H1 (cell line): ENCODE measurements at regions not wholly inside any gene's neighbourhood (a gene's known extent, or its start where the extent isn't known, plus 50 kb on each side); places are given as distances from the start of the nearest gene placed in this dataset.

Experiments used
- CTCF ChIA-PET: fragments of 300-600 bp; sonication (Branson Sonifier 250); formaldehyde crosslinking; loops from one replicate; lab custom pipeline; 2021; ENCODE audit not compliant: partially characterized antibody; lab: Charles Lee
- POLR2A ChIA-PET: fragments of 300-600 bp; sonication (Branson Sonifier 250); formaldehyde crosslinking; loops from one replicate; lab custom pipeline; 2021; ENCODE audit warnings: inconsistent platforms; ENCODE audit not compliant: partially characterized antibody; lab: Charles Lee
- DNase-seq, 2 experiments: peaks; one replicate each; pipeline versions ENCODE4 v3.0.0 to v3.0.0-alpha.2; 2010 to 2022; ENCODE audit warnings: low spot score in 2 of 2, low read depth in 1 of 2, mixed read lengths in 1 of 2
- FAIRE-seq: peaks from 2 replicates; lab custom pipeline; 2011; peaks lifted over from hg19 to GRCh38; lab: Jason Lieb, UNC
- H2AFZ ChIP-seq: 2 replicates; pipeline ENCODE4 v1.8.1; 2012; ENCODE audit warnings: low read length, inconsistent platforms
- H2AK5ac ChIP-seq: 2 replicates; pipeline ENCODE4 v1.6.1; 2013; ENCODE audit warnings: low read depth, low read length
- H2BK120ac ChIP-seq: replicated peaks from 2 replicates; pipeline ENCODE3; 2013; ENCODE audit warnings: low read depth, low read length, inconsistent platforms
- H2BK12ac ChIP-seq: 2 replicates; pipeline ENCODE4 v1.6.1; 2013; ENCODE audit warnings: low read depth, low read length
- H2BK15ac ChIP-seq: 2 replicates; pipeline ENCODE4 v1.6.1; 2013; ENCODE audit warnings: low read length
- H2BK20ac ChIP-seq: 2 replicates; pipeline ENCODE4 v1.6.1; 2013; ENCODE audit warnings: low read length
- H2BK5ac ChIP-seq: 2 replicates; pipeline ENCODE4 v1.6.1; 2013; ENCODE audit warnings: low read depth, low read length
- H3K14ac ChIP-seq: 2 replicates; pipeline ENCODE4 v1.6.1; 2013; ENCODE audit warnings: inconsistent platforms; ENCODE audit not compliant: insufficient read length
- H3K18ac ChIP-seq: 2 replicates; pipeline ENCODE4 v1.6.1; 2013; ENCODE audit warnings: low read length; ENCODE audit errors: extremely low read depth
- H3K23ac ChIP-seq: 2 replicates; pipeline ENCODE4 v1.6.1; 2013; ENCODE audit warnings: inconsistent platforms; ENCODE audit not compliant: insufficient read length
- H3K23me2 ChIP-seq: 2 replicates; pipeline ENCODE4 v1.6.1; 2013; ENCODE audit warnings: low read depth, low read length
- H3K27ac ChIP-seq: 2 replicates; pipeline ENCODE4 v1.6.1; 2011; ENCODE audit warnings: low read depth, low read length, inconsistent platforms
- H3K27me3 ChIP-seq, 4 experiments: replicated peaks in 1 of 4; 1 replicate in 1 of 4; 2 replicates in 3 of 4; pipeline versions ENCODE4 v1.6.1 to v1.8.1; 2011 to 2013; ENCODE audit warnings: low read length in 3 of 4, mild to moderate bottlenecking in 3 of 4, inconsistent platforms in 2 of 4, mixed read lengths in 2 of 4, moderate library complexity in 1 of 4; ENCODE audit not compliant: control insufficient read depth in 3 of 4, insufficient read depth in 3 of 4; ENCODE audit errors: extremely low read depth in 1 of 4
- H3K36me3 ChIP-seq, 4 experiments: 2 replicates each; pipeline versions ENCODE4 v1.6.1 to v1.8.1; 2011 to 2013; ENCODE audit warnings: mild to moderate bottlenecking in 4 of 4, low read length in 3 of 4, moderate library complexity in 2 of 4, control low read depth in 1 of 4, inconsistent platforms in 1 of 4; ENCODE audit not compliant: insufficient read depth in 4 of 4, control insufficient read depth in 2 of 4
- H3K4ac ChIP-seq: replicated peaks from 2 replicates; pipeline ENCODE3; 2013; ENCODE audit warnings: low read length, low read depth, mixed read lengths, inconsistent platforms; ENCODE audit not compliant: insufficient read length
- H3K4me1 ChIP-seq, 4 experiments: replicated peaks in 1 of 4; 1 replicate in 1 of 4; 2 replicates in 3 of 4; pipeline versions ENCODE4 v1.6.1 to v1.8.1; 2011 to 2013; ENCODE audit warnings: low read length in 3 of 4, inconsistent platforms in 2 of 4, mixed read lengths in 1 of 4; ENCODE audit not compliant: insufficient read depth in 4 of 4, control insufficient read depth in 3 of 4
- H3K4me2 ChIP-seq, 2 experiments: 2 replicates each; pipeline versions ENCODE4 v1.6.1 to v1.8.1; 2011 to 2013; ENCODE audit warnings: low read depth in 2 of 2, low read length in 2 of 2, control low read depth in 1 of 2, inconsistent platforms in 1 of 2, mild to moderate bottlenecking in 1 of 2; ENCODE audit not compliant: insufficient read depth in 1 of 2
- H3K4me3 ChIP-seq, 4 experiments: fragments of 200-600, 300-600 bp in 1 of 4; sonication (generic), shearing (Covaris generic), sonication (Bioruptor Twin) in 1 of 4; 2 replicates each; pipeline versions ENCODE4 v1.5.1 to v1.8.1; 2011 to 2016; ENCODE audit warnings: low read length in 4 of 4, low read depth in 3 of 4, control low read depth in 2 of 4, inconsistent platforms in 2 of 4, mild to moderate bottlenecking in 2 of 4, mixed read lengths in 1 of 4, moderate library complexity in 1 of 4; ENCODE audit not compliant: insufficient read depth in 2 of 4; ENCODE audit errors: extremely low read depth in 1 of 4
- H3K56ac ChIP-seq: replicated peaks from 2 replicates; pipeline ENCODE3; 2013; ENCODE audit warnings: low read depth, mild to moderate bottlenecking, mixed read lengths, low read length, inconsistent platforms; ENCODE audit not compliant: insufficient read length
- H3K79me1 ChIP-seq: 2 replicates; pipeline ENCODE4 v1.6.1; 2013; ENCODE audit warnings: low read depth, low read length, control low read depth
- H3K79me2 ChIP-seq, 2 experiments: 2 replicates each; pipeline versions ENCODE4 v1.6.1 to v1.8.1; 2012 to 2013; ENCODE audit warnings: low read length in 2 of 2, mild to moderate bottlenecking in 2 of 2, inconsistent platforms in 1 of 2; ENCODE audit not compliant: insufficient read depth in 2 of 2, control insufficient read depth in 1 of 2
- H3K9ac ChIP-seq, 4 experiments: replicated peaks in 1 of 4; 1 replicate in 1 of 4; 2 replicates in 3 of 4; pipeline versions ENCODE4 v1.6.1 to v1.8.1; 2011 to 2013; ENCODE audit warnings: low read depth in 3 of 4, low read length in 3 of 4, control low read depth in 2 of 4, mild to moderate bottlenecking in 2 of 4, moderate library complexity in 2 of 4, inconsistent platforms in 1 of 4; ENCODE audit errors: extremely low read depth in 1 of 4
- H3K9me3 ChIP-seq, 2 experiments: 2 replicates each; pipeline versions ENCODE4 v1.6.1 to v1.8.1; 2012 to 2013; ENCODE audit warnings: mild to moderate bottlenecking in 2 of 2, moderate library complexity in 2 of 2, control low read depth in 1 of 2, inconsistent platforms in 1 of 2, low read depth in 1 of 2, low read length in 1 of 2, mixed read lengths in 1 of 2; ENCODE audit not compliant: insufficient read depth in 2 of 2
- H4K20me1 ChIP-seq, 2 experiments: replicated peaks in 1 of 2; 2 replicates each; pipeline versions ENCODE3 to v1.8.1; 2011 to 2013; ENCODE audit warnings: inconsistent platforms in 2 of 2, low read length in 2 of 2, mild to moderate bottlenecking in 1 of 2; ENCODE audit not compliant: insufficient read depth in 2 of 2, control insufficient read depth in 1 of 2
- H4K5ac ChIP-seq: 2 replicates; pipeline ENCODE4 v1.6.1; 2013; ENCODE audit warnings: low read length, low read depth, mixed read lengths, inconsistent platforms; ENCODE audit not compliant: insufficient read length
- H4K8ac ChIP-seq: 2 replicates; pipeline ENCODE4 v1.8.0; 2013; ENCODE audit warnings: mild to moderate bottlenecking, moderate library complexity, low read length, inconsistent platforms; ENCODE audit not compliant: insufficient read depth; ENCODE audit errors: extremely low read depth
- H4K91ac ChIP-seq: replicated peaks from 2 replicates; pipeline ENCODE3; 2013; ENCODE audit warnings: low read length, mixed read lengths, inconsistent platforms; ENCODE audit not compliant: insufficient read length
- ASH2L ChIP-seq: fragments of 200-600, 300-600 bp; sonication (generic); IDR thresholded peaks from one replicate; pipeline ENCODE4 v1.7.1; 2017; ENCODE audit warnings: low read length
- BACH1 ChIP-seq: IDR thresholded peaks from 2 replicates; pipeline ENCODE4 v1.6.1; 2012; ENCODE audit warnings: low read length, improper control_type of control experiment
- CHD2 ChIP-seq: IDR thresholded peaks from 2 replicates; pipeline ENCODE4 v1.6.1; 2012; ENCODE audit warnings: low read length, improper control_type of control experiment
- EP300 ChIP-seq, 2 experiments: IDR thresholded peaks; 1 replicate in 1 of 2; 2 replicates in 1 of 2; pipeline ENCODE4 v1.6.1; 2011 to 2012; ENCODE audit warnings: low read depth in 2 of 2, low read length in 2 of 2, mild to moderate bottlenecking in 2 of 2, borderline replicate concordance in 1 of 2, inconsistent platforms in 1 of 2, moderate library complexity in 1 of 2
- EZH2 ChIP-seq: fragments of 200-600 bp; sonication (generic); IDR thresholded peaks from 2 replicates; pipeline ENCODE4 v1.7.1; 2012; ENCODE audit warnings: low read depth, mild to moderate bottlenecking, moderate library complexity, low read length, inconsistent platforms; ENCODE audit not compliant: severe bottlenecking
- GABPA ChIP-seq: IDR thresholded peaks from 2 replicates; pipeline ENCODE4 v1.6.1; 2011; ENCODE audit warnings: mild to moderate bottlenecking, low read length, moderate library complexity, borderline replicate concordance; ENCODE audit not compliant: insufficient read depth
- KDM4A ChIP-seq: IDR thresholded peaks from one replicate; pipeline ENCODE4 v1.7.1; 2012; ENCODE audit warnings: low read depth, mild to moderate bottlenecking, moderate library complexity, low read length, inconsistent platforms; ENCODE audit not compliant: severe bottlenecking
- PHF8 ChIP-seq: fragments of 200-600 bp; sonication (generic); conservative IDR thresholded peaks from 2 replicates; pipeline ENCODE4 v1.7.1; 2012; ENCODE audit warnings: low read depth, mild to moderate bottlenecking, inconsistent platforms, low read length, moderate library complexity
- RBBP5 ChIP-seq: IDR thresholded peaks from 2 replicates; pipeline ENCODE4 v1.7.1; 2012; ENCODE audit warnings: low read depth, mild to moderate bottlenecking, inconsistent platforms, low read length, moderate library complexity, borderline replicate concordance
- RNF2 ChIP-seq: fragments of 200-900, 300-1000 bp; sonication (generic); IDR thresholded peaks from 2 replicates; pipeline ENCODE4 v1.7.1; 2016; ENCODE audit warnings: borderline replicate concordance, low read depth, mild to moderate bottlenecking, antibody characterized with exemption, low read length; ENCODE audit not compliant: poor library complexity, severe bottlenecking; ENCODE audit errors: missing control alignments
- SIRT6 ChIP-seq: IDR thresholded peaks from one replicate; pipeline ENCODE4 v1.7.1; 2012; ENCODE audit warnings: low read length, inconsistent platforms
- SIX5 ChIP-seq: IDR thresholded peaks from 2 replicates; pipeline ENCODE4 v1.6.1; 2011; ENCODE audit warnings: mild to moderate bottlenecking, low read depth, low read length
- SUZ12 ChIP-seq: fragments of 200-600 bp; sonication (generic); IDR thresholded peaks from 2 replicates; pipeline ENCODE4 v1.6.1; 2012; ENCODE audit warnings: mild to moderate bottlenecking, inconsistent platforms, low read length, moderate library complexity, mixed read lengths
- WGBS, 2 experiments: shearing (Covaris generic) in 1 of 2; methylation state at CpG; one replicate each; pipeline versions ENCODE4 v1.1.6 to v1.1.7; 2013 to 2015; ENCODE audit warnings: low lambda C conversion rate in 2 of 2, mixed read lengths in 2 of 2, inconsistent platforms in 1 of 2, low coverage in 1 of 2, missing lambda C conversion rate in 1 of 2; ENCODE audit not compliant: insufficient replicate concordance in 2 of 2, insufficient coverage in 1 of 2, insufficient read length in 1 of 2; ENCODE audit errors: extremely low coverage in 1 of 2, missing lambda C conversion rate in 1 of 2; 5-methylcytosine and 5-hydroxymethylcytosine counted together
- TF ChIP-seq, protein P1 (sequence below): IDR thresholded peaks from 2 replicates; pipeline ENCODE4 v1.6.1; 2012; ENCODE audit warnings: inconsistent platforms

DNA sequence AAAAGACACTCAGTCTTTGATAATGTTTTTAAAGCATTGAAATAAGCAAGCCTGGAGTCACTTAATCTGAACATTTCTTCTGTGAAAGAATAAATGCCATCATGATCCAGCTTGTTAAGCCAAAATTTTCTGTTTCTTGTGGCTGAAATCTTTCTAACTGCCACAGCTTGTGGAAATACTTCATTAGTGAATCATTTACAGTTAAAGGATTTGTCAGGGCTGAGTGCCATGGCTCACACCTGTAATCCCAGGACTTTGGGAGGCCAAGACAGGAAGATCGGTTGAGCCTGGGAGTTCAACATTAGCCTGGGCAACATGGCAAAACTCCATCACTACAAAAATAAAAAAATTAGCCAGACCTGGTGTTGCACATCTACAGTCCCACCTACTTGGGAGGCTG is 93.3 kb upstream of the PDE5A start:
- H3K9me3 ChIP-seq: 0 out of 4 replicates have a peak, but pooled peaks cover 0 to 2% of the 10 kb centered on the region in 2 experiments
- H2BK120ac ChIP-seq: no peak overlapping the region
- H3K4ac ChIP-seq: no peak overlapping the region
- no peak overlapping the region for H3K27ac ChIP-seq
- H2AFZ ChIP-seq: no peak overlapping the region
- H4K91ac ChIP-seq: no peak overlapping the region
- no peak overlapping the region for H2BK20ac ChIP-seq
- FAIRE-seq (no peak), DNase-seq (no peak)
- no peak overlapping the region for H2AK5ac ChIP-seq
- no peaks in the 10 kb centered on the region for H3K79me2 ChIP-seq
- no peak overlapping the region for H4K8ac ChIP-seq
- POLR2A ChIA-PET: interaction anchor here (0.9 kb wide), 1 partner anchor 21 kb away, joined by 3 read pairs; no protein-coding TSS in a partner anchor
- CTCF ChIA-PET: interaction anchor here (0.9 kb wide), 1 partner anchor 13 kb away, joined by 3 read pairs; no protein-coding TSS in a partner anchor
- no peaks in the 10 kb centered on the region for H4K20me1 ChIP-seq
- 93% methylated on average over 1 of the region's 1 CpG; no CpG with 5 or more reads in 1 of the 2 experiments for WGBS, 2 experiments
- H3K23ac ChIP-seq: no peak overlapping the region
- H3K18ac ChIP-seq: no peak overlapping the region
- H3K27me3 ChIP-seq: no peaks in the 10 kb centered on the region
- H3K79me1 ChIP-seq: no peaks in the 10 kb centered on the region
- no peak overlapping the region for H3K14ac ChIP-seq
- H2BK15ac ChIP-seq: no peak overlapping the region
- no peak overlapping the region for H3K9ac ChIP-seq
- H3K4me1 ChIP-seq: peaks cover 0 to 4% (median 0%) of the 10 kb centered on the region in 4 experiments; a peak in 3 of 7 replicates
- H3K4me3 ChIP-seq: no peak overlapping the region
- H3K36me3 ChIP-seq: no peaks in the 10 kb centered on the region
- no peaks in the 10 kb centered on the region for H3K23me2 ChIP-seq
- H3K56ac ChIP-seq: no peak overlapping the region
- no peak overlapping the region for H2BK12ac ChIP-seq
- no peak overlapping the region for H3K4me2 ChIP-seq
- no peak overlapping the region for H2BK5ac ChIP-seq
- H4K5ac ChIP-seq: no peak overlapping the region
- TF ChIP-seq EZH2: no peak
- TF ChIP-seq KDM4A: no peak
- TF ChIP-seq ASH2L: no peak
- no peak for TF ChIP-seq RNF2
- no peak for TF ChIP-seq RBBP5
- no peak for TF ChIP-seq EP300 (IDR thresholded peaks at IDR 0.05; ENCODE audit: borderline replicate concordance in 1 of 2, low read depth in 2 of 2, low read length in 2 of 2)
- TF ChIP-seq, protein P1, sequence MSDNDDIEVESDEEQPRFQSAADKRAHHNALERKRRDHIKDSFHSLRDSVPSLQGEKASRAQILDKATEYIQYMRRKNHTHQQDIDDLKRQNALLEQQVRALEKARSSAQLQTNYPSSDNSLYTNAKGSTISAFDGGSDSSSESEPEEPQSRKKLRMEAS: no peak
- TF ChIP-seq GABPA: no peak
- TF ChIP-seq CHD2: no peak
- TF ChIP-seq SIX5: no peak
- TF ChIP-seq BACH1: no peak
- TF ChIP-seq SUZ12: no peak
- TF ChIP-seq SIRT6: no peak
- TF ChIP-seq PHF8: no peak
